ENCODE measurements at regions not wholly inside any gene's neighbourhood (a gene's known extent, or its start where the extent isn't known, plus 50 kb on each side); places are given as distances from the start of the nearest gene placed in this dataset.

- Histone ChIP-seq H3K27me3 (ENCODE audit: insufficient read depth) (no peaks in the 10 kb centered on the region), H3K9ac (no peak overlapping the region), H3K9me3 (no peaks in the 10 kb centered on the region), H3K79me2 (ENCODE audit: insufficient read depth) (no peaks in the 10 kb centered on the region), H3K9me2 (no peaks in the 10 kb centered on the region), H3K27ac (ENCODE audit: low read depth in 2 of 2, low read length in 1 of 2) (no peak overlapping the region), H3F3A (replicated peaks; ENCODE audit: insufficient read depth) (no peaks in the 10 kb centered on the region), H3K4me1 (ENCODE audit: control insufficient read depth in 1 of 2, insufficient read depth in 2 of 2, low read depth in 1 of 2, low read length in 1 of 2) (no peaks in the 10 kb centered on the region), H2AFZ (ENCODE audit: low read depth) (no peak overlapping the region), H3K4me3 (ENCODE audit: low read depth in 2 of 2, low read length in 1 of 2) (no peak overlapping the region), H3K36me3 (replicated peaks in 1 of 2; ENCODE audit: control insufficient read depth in 1 of 2, insufficient read depth in 2 of 2, low read length in 1 of 2) (no peaks in the 10 kb centered on the region), H4K20me1 (ENCODE audit: insufficient read depth) (no peaks in the 10 kb centered on the region), H3K4me2 (no peak overlapping the region)
- CTCF ChIA-PET, result no interaction called here
- no peak for TF ChIP-seq TEAD4 (IDR thresholded peaks at IDR 0.05; ENCODE audit: borderline replicate concordance, insufficient read depth)
- no peak for TF ChIP-seq REST (IDR thresholded peaks at IDR 0.05; ENCODE audit: low read depth, low read length)
- TF ChIP-seq GABPA (IDR thresholded peaks at IDR 0.05; ENCODE audit: low read depth), result no peak
- no peak for TF ChIP-seq TCF12 (IDR thresholded peaks at IDR 0.05)
- TF ChIP-seq EP300 (IDR thresholded peaks at IDR 0.05; ENCODE audit: borderline replicate concordance in 1 of 2, low read depth in 1 of 2, low read length in 1 of 2), result no peak
- no peak for TF ChIP-seq MAX (IDR thresholded peaks at IDR 0.05; ENCODE audit: low read depth)
- no peak for DNase-seq
- POLR2A ChIA-PET, result no interaction called here
- 14% methylated on average over 3 of the region's 3 CpGs for WGBS (ENCODE audit: low lambda C conversion rate)
Measured at GRCh38 chr1:58266242-58266641, 280.3 kb downstream of the OMA1 start.

- Histone ChIP-seq H3F3A (replicated peaks; ENCODE audit: insufficient read depth) (no peaks in the 10 kb centered on the region), H4K20me1 (ENCODE audit: insufficient read depth) (no peaks in the 10 kb centered on the region), H3K36me3 (replicated peaks in 1 of 2; ENCODE audit: control insufficient read depth in 1 of 2, insufficient read depth in 2 of 2, low read length in 1 of 2) (no peaks in the 10 kb centered on the region), H2AFZ (ENCODE audit: low read depth) (no peak overlapping the region), H3K4me3 (ENCODE audit: low read depth in 2 of 2, low read length in 1 of 2) (no peak overlapping the region), H3K9ac (no peak overlapping the region), H3K4me1 (ENCODE audit: control insufficient read depth in 1 of 2, insufficient read depth in 2 of 2, low read depth in 1 of 2, low read length in 1 of 2) (no peaks in the 10 kb centered on the region), H3K4me2 (no peak overlapping the region), H3K27me3 (ENCODE audit: insufficient read depth) (no peaks in the 10 kb centered on the region), H3K27ac (ENCODE audit: low read depth in 2 of 2, low read length in 1 of 2) (no peak overlapping the region), H3K9me3 (no peaks in the 10 kb centered on the region), H3K79me2 (ENCODE audit: insufficient read depth) (no peaks in the 10 kb centered on the region), H3K9me2 (no peaks in the 10 kb centered on the region)
- DNase-seq, result no peak
- no peak for TF ChIP-seq IRF3 (IDR thresholded peaks at IDR 0.05; ENCODE audit: low read depth, low read length)
- TF ChIP-seq FOSL2 (IDR thresholded peaks at IDR 0.05; ENCODE audit: borderline replicate concordance, low read depth), result no peak
- no peak for TF ChIP-seq GABPA (IDR thresholded peaks at IDR 0.05; ENCODE audit: low read depth)
- TF ChIP-seq SMC3 (IDR thresholded peaks at IDR 0.05; ENCODE audit: low read depth, low read length), result no peak
- no peak for TF ChIP-seq FOXM1 (IDR thresholded peaks at IDR 0.05; ENCODE audit: low read depth)
- no peak for TF ChIP-seq TEAD4 (IDR thresholded peaks at IDR 0.05; ENCODE audit: borderline replicate concordance, insufficient read depth)
- TF ChIP-seq TAF1 (IDR thresholded peaks at IDR 0.05; ENCODE audit: borderline replicate concordance, low read depth, low read length), result no peak
- TF ChIP-seq GATA2 (CRISPR knock-in tag; IDR thresholded peaks at IDR 0.05), result no peak
- TF ChIP-seq RXRA (IDR thresholded peaks at IDR 0.05; ENCODE audit: borderline replicate concordance, low read depth), result no peak
- TF ChIP-seq CHD2 (IDR thresholded peaks at IDR 0.05; ENCODE audit: low read length, partially characterized antibody), result no peak
- no peak for TF ChIP-seq RCOR1 (IDR thresholded peaks at IDR 0.05; ENCODE audit: low read length)
- ChIA-PET POLR2A (no interaction called here), CTCF (no interaction called here)
- 6% methylated on average over 2 of the region's 2 CpGs for WGBS (ENCODE audit: low lambda C conversion rate)
Measured at GRCh38 chr1:58264462-58264861, 282.1 kb downstream of the OMA1 start.

All from SK-N-SH (cell line).